Calu3 (cell line): ENCODE measurements at regions not wholly inside any gene's neighbourhood (a gene's known extent, or its start where the extent isn't known, plus 50 kb on each side); places are given as distances from the start of the nearest gene placed in this dataset.

Experiments used
- BruUV-seq: library from RNA; stranded (reverse); fragments of 400-500 nt; replicated peaks from 2 replicates; lab custom pipeline; 2021; lab: Mats Ljungman, UMichigan
- CTCF ChIA-PET: fragments of 300-600 bp; sonication (Branson Sonifier 250); formaldehyde crosslinking; loops from one replicate; lab custom pipeline; 2022; ENCODE audit warnings: antibody characterized with exemption; lab: Charles Lee
- DNase-seq: peaks from one replicate; pipeline ENCODE4 v3.0.0; 2022
- H3K27ac Mint-ChIP-seq: one replicate; pipeline ENCODE4 v1.8.0; 2022; ENCODE audit warnings: mixed read lengths; ENCODE audit not compliant: unreplicated experiment
- H3K27me3 Mint-ChIP-seq: one replicate; pipeline ENCODE4 v1.8.0; 2022; ENCODE audit warnings: mixed read lengths; ENCODE audit not compliant: unreplicated experiment
- H3K36me3 Mint-ChIP-seq: one replicate; pipeline ENCODE4 v1.8.0; 2022; ENCODE audit warnings: mild to moderate bottlenecking, moderate library complexity, mixed read lengths; ENCODE audit not compliant: insufficient read depth, unreplicated experiment
- H3K4me1 Mint-ChIP-seq: one replicate; pipeline ENCODE4 v1.8.0; 2022; ENCODE audit warnings: mild to moderate bottlenecking, low read depth, mixed read lengths; ENCODE audit not compliant: unreplicated experiment
- H3K4me3 Mint-ChIP-seq: one replicate; pipeline ENCODE4 v1.8.0; 2022; ENCODE audit warnings: mild to moderate bottlenecking, low read depth, moderate library complexity, mixed read lengths; ENCODE audit not compliant: unreplicated experiment
- H3K9me3 Mint-ChIP-seq: one replicate; pipeline ENCODE4 v1.8.0; 2022; ENCODE audit warnings: low read depth, mixed read lengths; ENCODE audit not compliant: unreplicated experiment
- intact Hi-C: fragments of 100-400 bp; cut with micrococcal nuclease; formaldehyde crosslinking; loops from one replicate; pipeline ENCODE4 v1.10.0; 2022; ENCODE audit not compliant: unreplicated experiment
- TF ChIP-seq, protein P1 (sequence below): fragments of 200-600 bp; IDR thresholded peaks from one replicate; pipeline ENCODE4 v1.8.0; 2022; ENCODE audit warnings: antibody characterized with exemption; ENCODE audit not compliant: unreplicated experiment

DNA sequence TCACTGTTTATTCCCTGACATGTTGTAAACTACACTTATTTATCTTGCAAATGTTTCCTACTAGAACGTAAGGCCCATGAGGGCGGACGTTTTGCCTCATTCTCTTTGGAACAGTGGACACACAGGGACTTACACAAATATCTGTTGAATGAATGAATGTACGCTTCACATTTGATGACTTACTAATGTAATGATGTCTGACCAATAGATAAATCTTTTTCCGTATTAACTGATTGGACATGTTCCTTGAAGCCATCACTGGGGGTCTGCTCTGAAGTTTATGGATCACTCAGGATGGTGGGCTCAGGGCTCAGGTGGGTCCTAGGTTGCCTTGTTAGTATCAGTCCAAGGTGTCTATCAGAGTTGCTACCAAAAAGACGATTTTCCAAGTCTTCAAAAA, 763.2 kb upstream of the TPTE start:
- no peaks in the 10 kb centered on the region for H3K4me1 Mint-ChIP-seq
- no peak for DNase-seq
- H3K27ac Mint-ChIP-seq, result no peak overlapping the region
- CTCF ChIA-PET, result interaction anchor here (0.6 kb wide), 1 partner anchor 13 kb away, joined by 3 read pairs; no protein-coding TSS in a partner anchor
- intact Hi-C loops, result no loop called here
- no TSS peak for BruUV-seq
- no peaks in the 10 kb centered on the region for H3K27me3 Mint-ChIP-seq
- no peak overlapping the region for H3K4me3 Mint-ChIP-seq
- no peaks in the 10 kb centered on the region for H3K36me3 Mint-ChIP-seq
- no peaks in the 10 kb centered on the region for H3K9me3 Mint-ChIP-seq
- TF ChIP-seq, protein P1, sequence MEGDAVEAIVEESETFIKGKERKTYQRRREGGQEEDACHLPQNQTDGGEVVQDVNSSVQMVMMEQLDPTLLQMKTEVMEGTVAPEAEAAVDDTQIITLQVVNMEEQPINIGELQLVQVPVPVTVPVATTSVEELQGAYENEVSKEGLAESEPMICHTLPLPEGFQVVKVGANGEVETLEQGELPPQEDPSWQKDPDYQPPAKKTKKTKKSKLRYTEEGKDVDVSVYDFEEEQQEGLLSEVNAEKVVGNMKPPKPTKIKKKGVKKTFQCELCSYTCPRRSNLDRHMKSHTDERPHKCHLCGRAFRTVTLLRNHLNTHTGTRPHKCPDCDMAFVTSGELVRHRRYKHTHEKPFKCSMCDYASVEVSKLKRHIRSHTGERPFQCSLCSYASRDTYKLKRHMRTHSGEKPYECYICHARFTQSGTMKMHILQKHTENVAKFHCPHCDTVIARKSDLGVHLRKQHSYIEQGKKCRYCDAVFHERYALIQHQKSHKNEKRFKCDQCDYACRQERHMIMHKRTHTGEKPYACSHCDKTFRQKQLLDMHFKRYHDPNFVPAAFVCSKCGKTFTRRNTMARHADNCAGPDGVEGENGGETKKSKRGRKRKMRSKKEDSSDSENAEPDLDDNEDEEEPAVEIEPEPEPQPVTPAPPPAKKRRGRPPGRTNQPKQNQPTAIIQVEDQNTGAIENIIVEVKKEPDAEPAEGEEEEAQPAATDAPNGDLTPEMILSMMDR, result no peak

DNA sequence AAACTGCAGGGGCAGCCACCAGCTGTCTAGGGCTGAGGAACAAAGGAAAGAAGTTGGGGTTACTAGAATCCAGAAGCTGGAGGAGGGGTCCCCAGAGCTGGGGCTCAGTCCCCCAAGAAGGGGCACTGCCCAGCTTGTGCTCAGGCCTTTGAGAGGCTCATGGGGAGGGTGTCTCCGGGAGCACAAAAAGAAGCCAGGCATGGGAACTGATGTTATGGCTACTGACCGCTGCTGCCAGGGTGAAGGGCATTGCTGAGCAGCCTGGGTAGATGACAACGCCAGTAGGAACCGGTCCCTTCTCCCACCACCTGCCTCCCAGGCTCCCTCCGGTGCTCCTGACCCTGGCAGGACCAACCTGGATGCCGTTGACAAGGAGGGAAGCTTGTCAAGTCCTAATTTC, 762.5 kb upstream of the TPTE start:
- no peaks in the 10 kb centered on the region for H3K36me3 Mint-ChIP-seq
- H3K27me3 Mint-ChIP-seq, result no peaks in the 10 kb centered on the region
- intact Hi-C loops, result no loop called here
- CTCF ChIA-PET, result interaction anchor here (0.6 kb wide), 1 partner anchor 12 kb away, joined by 3 read pairs; no protein-coding TSS in a partner anchor
- H3K9me3 Mint-ChIP-seq, result no peaks in the 10 kb centered on the region
- H3K4me1 Mint-ChIP-seq, result no peaks in the 10 kb centered on the region
- DNase-seq, result no peak
- no peak overlapping the region for H3K4me3 Mint-ChIP-seq
- TF ChIP-seq, protein P1, result no peak
- BruUV-seq, result no TSS peak
- no peak overlapping the region for H3K27ac Mint-ChIP-seq

DNA sequence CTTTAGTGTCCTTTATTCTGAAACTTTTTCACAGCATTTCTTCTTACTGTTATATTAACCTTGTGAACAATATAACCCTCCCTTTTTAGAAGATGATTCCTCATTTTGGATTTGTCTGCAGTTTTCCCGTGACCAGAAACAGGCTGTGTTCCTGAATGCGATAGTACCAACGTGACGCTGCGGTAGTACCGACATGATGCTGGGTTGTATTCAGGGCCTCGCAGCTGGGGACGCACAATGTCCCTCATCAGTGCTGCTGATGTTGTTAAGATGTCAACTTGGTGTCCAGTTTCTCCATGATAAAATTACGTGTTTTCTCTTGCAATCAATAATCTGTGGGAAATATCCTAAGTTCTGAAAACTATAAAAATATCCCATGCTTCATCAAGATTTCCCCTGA, 761.4 kb upstream of the TPTE start:
- intact Hi-C loops, result no loop called here
- H3K27ac Mint-ChIP-seq, result no peak overlapping the region
- TF ChIP-seq, protein P1, result no peak
- no peaks in the 10 kb centered on the region for H3K9me3 Mint-ChIP-seq
- CTCF ChIA-PET, result no interaction called here
- no peaks in the 10 kb centered on the region for H3K4me1 Mint-ChIP-seq
- H3K4me3 Mint-ChIP-seq, result no peak overlapping the region
- H3K27me3 Mint-ChIP-seq, result no peaks in the 10 kb centered on the region
- DNase-seq, result no peak
- BruUV-seq, result no TSS peak
- no peaks in the 10 kb centered on the region for H3K36me3 Mint-ChIP-seq

DNA sequence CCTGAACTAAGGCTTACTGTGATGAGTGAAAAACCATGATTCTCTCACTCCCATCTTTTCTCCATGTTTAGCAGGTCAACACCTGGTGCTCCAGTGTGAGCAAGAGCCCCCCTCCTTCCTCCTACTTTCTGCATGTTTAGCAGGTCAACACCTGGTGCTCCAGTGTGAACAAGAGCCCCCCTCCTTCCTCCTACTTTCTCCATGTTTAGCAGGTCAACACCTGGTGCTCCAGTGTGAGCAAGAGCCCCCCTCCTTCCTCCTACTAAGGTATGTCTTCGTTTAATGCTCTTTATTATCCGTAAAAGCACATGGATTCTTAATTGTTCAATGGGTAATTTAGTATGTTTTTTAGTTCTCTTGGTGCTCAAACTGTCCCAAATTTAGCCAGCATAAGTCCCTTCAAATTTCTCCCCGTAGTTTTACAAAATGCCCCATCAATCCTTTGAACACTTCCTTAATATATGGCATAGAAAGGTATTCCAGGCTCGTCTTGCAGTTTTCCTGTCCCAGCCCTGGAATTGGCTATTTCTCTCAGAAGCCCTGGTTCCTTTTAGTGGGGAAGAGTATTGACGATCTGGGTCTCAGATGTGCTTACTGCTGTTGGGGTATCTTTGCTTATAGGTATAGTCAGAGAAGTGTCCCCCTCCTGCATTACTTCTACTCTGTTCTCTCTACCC, 760.8 kb upstream of the TPTE start:
- H3K36me3 Mint-ChIP-seq, result no peaks in the 10 kb centered on the region
- no peak overlapping the region for H3K4me3 Mint-ChIP-seq
- no peak for DNase-seq
- TF ChIP-seq, protein P1, result no peak
- no peaks in the 10 kb centered on the region for H3K4me1 Mint-ChIP-seq
- H3K27me3 Mint-ChIP-seq, result no peaks in the 10 kb centered on the region
- H3K9me3 Mint-ChIP-seq, result no peaks in the 10 kb centered on the region
- no TSS peak for BruUV-seq
- CTCF ChIA-PET, result no interaction called here
- intact Hi-C loops, result no loop called here
- no peak overlapping the region for H3K27ac Mint-ChIP-seq
